ENCODE measurements at regions not wholly inside any gene's neighbourhood (a gene's known extent, or its start where the extent isn't known, plus 50 kb on each side); places are given as distances from the start of the nearest gene placed in this dataset.

DNA sequence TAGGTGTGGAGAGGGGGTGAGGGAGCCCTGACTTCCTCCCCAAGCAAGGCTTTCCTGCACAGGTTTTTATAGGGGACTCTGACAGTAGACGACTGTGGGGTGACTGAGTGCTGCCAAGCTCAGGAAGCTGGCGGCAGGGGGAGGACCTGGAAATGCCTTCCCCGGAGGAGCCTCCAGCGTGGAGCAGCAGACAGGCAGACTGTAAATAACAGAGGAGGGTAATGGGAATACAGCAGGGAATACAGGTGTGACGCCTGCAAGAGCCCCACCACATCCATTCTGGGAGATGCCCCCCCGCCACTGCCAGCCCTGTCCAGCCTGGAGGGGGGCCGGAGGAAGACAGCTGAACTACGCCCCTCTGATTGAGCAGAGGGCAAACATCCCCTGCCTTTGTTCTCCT lies 190.4 kb downstream of the UQCRFS1 start:
- H3K36me3 ChIP-seq (ENCODE audit: control insufficient read depth in 2 of 2, insufficient read depth in 2 of 2, low read length in 1 of 2) = no peaks in the 10 kb centered on the region
- ChIA-PET POLR2A (no interaction called here), RAD21 (ENCODE audit: unreplicated experiment) (no interaction called here), CTCF (no interaction called here), SMC1A (ENCODE audit: uncharacterized antibody, unreplicated experiment) (no interaction called here)
- no peak overlapping the region for H3K9ac ChIP-seq (ENCODE audit: control insufficient read depth, insufficient read depth, low read length)
- peaks cover 2% of the 10 kb centered on the region; the same call in 1 of the 3 replicates for H3K9me3 ChIP-seq (replicated peaks; ENCODE audit: control insufficient read depth, insufficient read depth, low read length)
- 7% methylated on average over 8 of the region's 8 CpGs for WGBS (ENCODE audit: insufficient coverage, insufficient replicate concordance, low lambda C conversion rate, missing lambda C conversion rate)
- no peaks in the 10 kb centered on the region for H3K79me2 ChIP-seq (ENCODE audit: control insufficient read depth, insufficient read depth, low read length)
- TF ChIP-seq WRNIP1 (IDR thresholded peaks at IDR 0.05; ENCODE audit: borderline replicate concordance, low read depth, low read length) = no peak
- no peak for TF ChIP-seq SREBF1 (IDR thresholded peaks at IDR 0.05; ENCODE audit: low read length)
- no peak for TF ChIP-seq POLR2AphosphoS2 (IDR thresholded peaks at IDR 0.05; ENCODE audit: low read depth, low read length)
- TF ChIP-seq USF1 (IDR thresholded peaks at IDR 0.05; ENCODE audit: borderline replicate concordance, extremely low read length, insufficient read depth, low read depth, low read length) = no peak
- no peak for TF ChIP-seq RFX5 (IDR thresholded peaks at IDR 0.05; ENCODE audit: low read depth, low read length)
- TF ChIP-seq FOS (IDR thresholded peaks at IDR 0.05; ENCODE audit: borderline replicate concordance, extremely low read depth, insufficient read length) = no peak
- TF ChIP-seq ZZZ3 (IDR thresholded peaks at IDR 0.05; ENCODE audit: control insufficient read depth, insufficient read length, low read depth) = no peak
- TF ChIP-seq NFYA (IDR thresholded peaks at IDR 0.05; ENCODE audit: borderline replicate concordance, low read depth, low read length) = no peak
- no peak for TF ChIP-seq STAT1 (conservative IDR thresholded peaks at IDR 0.05)
- TF ChIP-seq MEF2A (IDR thresholded peaks at IDR 0.05; ENCODE audit: insufficient read depth, low read depth, low read length) = no peak
- TF ChIP-seq, protein P1, sequence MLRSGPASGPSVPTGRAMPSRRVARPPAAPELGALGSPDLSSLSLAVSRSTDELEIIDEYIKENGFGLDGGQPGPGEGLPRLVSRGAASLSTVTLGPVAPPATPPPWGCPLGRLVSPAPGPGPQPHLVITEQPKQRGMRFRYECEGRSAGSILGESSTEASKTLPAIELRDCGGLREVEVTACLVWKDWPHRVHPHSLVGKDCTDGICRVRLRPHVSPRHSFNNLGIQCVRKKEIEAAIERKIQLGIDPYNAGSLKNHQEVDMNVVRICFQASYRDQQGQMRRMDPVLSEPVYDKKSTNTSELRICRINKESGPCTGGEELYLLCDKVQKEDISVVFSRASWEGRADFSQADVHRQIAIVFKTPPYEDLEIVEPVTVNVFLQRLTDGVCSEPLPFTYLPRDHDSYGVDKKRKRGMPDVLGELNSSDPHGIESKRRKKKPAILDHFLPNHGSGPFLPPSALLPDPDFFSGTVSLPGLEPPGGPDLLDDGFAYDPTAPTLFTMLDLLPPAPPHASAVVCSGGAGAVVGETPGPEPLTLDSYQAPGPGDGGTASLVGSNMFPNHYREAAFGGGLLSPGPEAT (IDR thresholded peaks at IDR 0.05; ENCODE audit: low read depth) = no peak
- no peak for TF ChIP-seq CHD2 (IDR thresholded peaks at IDR 0.05; ENCODE audit: borderline replicate concordance, low read depth, low read length)
- no peak for TF ChIP-seq RB1 (IDR thresholded peaks at IDR 0.05; ENCODE audit: borderline replicate concordance)
- TF ChIP-seq RBBP5 (conservative IDR thresholded peaks at IDR 0.05) = no peak
- TF ChIP-seq GATAD2B (conservative IDR thresholded peaks at IDR 0.05; ENCODE audit: low read depth) = no peak
- no peaks in the 10 kb centered on the region for H4K20me1 ChIP-seq (ENCODE audit: control insufficient read depth, insufficient read depth)
- in situ Hi-C loops (cut with MboI) (no loop called here), intact Hi-C loops (cut with micrococcal nuclease; ENCODE audit: unreplicated experiment) (no loop called here)
- H3K27me3 ChIP-seq (replicated peaks in 1 of 2; ENCODE audit: control insufficient read depth in 2 of 2, insufficient read depth in 2 of 2, low read length in 1 of 2) = no peaks in the 10 kb centered on the region
- no peak overlapping the region for H3K27ac ChIP-seq (ENCODE audit: control insufficient read depth, insufficient read depth)
- ATAC-seq (no peak), DNase-seq (ENCODE audit: low read depth, low spot score) (no peak), FAIRE-seq (no peak)
- no peaks in the 10 kb centered on the region for H3K4me1 ChIP-seq (ENCODE audit: control insufficient read depth, insufficient read depth, low read length)
- no TSS peak for BruUV-seq (replicated peaks)
- no peak overlapping the region for H2AFZ ChIP-seq (ENCODE audit: control insufficient read depth, low read depth, low read length)
- H3K4me2 ChIP-seq (ENCODE audit: control insufficient read depth, insufficient read depth) = no peak overlapping the region
- no peak overlapping the region for H3K4me3 ChIP-seq
